Retina (tissue), 1 donor: ENCODE measurements at regions not wholly inside any gene's neighbourhood (a gene's known extent, or its start where the extent isn't known, plus 50 kb on each side); places are given as distances from the start of the nearest gene placed in this dataset.

Source experiments
- DNase-seq: peaks from one replicate; pipeline ENCODE4 v3.0.0-alpha.2; 2016

GRCh38 chr9:109886041-109886440, 106.0 kb downstream of the PALM2AKAP2 start:
- DNase-seq, result no peak

- no peak for DNase-seq
Observed at GRCh38 chr9:109886617-109887016, 106.6 kb downstream of the PALM2AKAP2 start.

- DNase-seq, result no peak
Observed at GRCh38 chr9:109887079-109887478, 107.1 kb downstream of the PALM2AKAP2 start.

- no peak for DNase-seq
Observed at GRCh38 chr9:109888695-109889094, 108.7 kb downstream of the PALM2AKAP2 start.

- DNase-seq, result no peak
Observed at GRCh38 chr9:109889456-109889855, 109.5 kb downstream of the PALM2AKAP2 start.

GRCh38 chr9:109893241-109893640, 113.2 kb downstream of the PALM2AKAP2 start:
- DNase-seq, result no peak

- no peak for DNase-seq
Observed at GRCh38 chr9:109894473-109894872, 114.5 kb downstream of the PALM2AKAP2 start.

- DNase-seq, result no peak
Observed at GRCh38 chr9:109894921-109895758, 115.1 kb downstream of the PALM2AKAP2 start.

- DNase-seq, result no peak
Observed at GRCh38 chr9:109901201-109901600, 121.2 kb downstream of the PALM2AKAP2 start.

GRCh38 chr9:109903515-109904138, 123.6 kb downstream of the PALM2AKAP2 start:
- DNase-seq, result peak; percentile 59

- no peak for DNase-seq
Observed at GRCh38 chr9:109904666-109905065, 124.7 kb downstream of the PALM2AKAP2 start.

- DNase-seq, result no peak
Observed at GRCh38 chr9:109905472-109905871, 125.5 kb downstream of the PALM2AKAP2 start.

- DNase-seq, result peak; percentile 55
Observed at GRCh38 chr9:109906766-109907382, 126.9 kb downstream of the PALM2AKAP2 start.

- peak; percentile 33 for DNase-seq
Observed at GRCh38 chr9:109907400-109907799, 127.4 kb downstream of the PALM2AKAP2 start.

GRCh38 chr9:109907810-109908458, 127.9 kb downstream of the PALM2AKAP2 start:
- DNase-seq, result no peak

GRCh38 chr9:109908459-109909390, 128.7 kb downstream of the PALM2AKAP2 start:
- no peak for DNase-seq

GRCh38 chr9:109910671-109911518, 130.9 kb downstream of the PALM2AKAP2 start:
- no peak for DNase-seq

- no peak for DNase-seq
Observed at GRCh38 chr9:109912082-109912582, 132.1 kb downstream of the PALM2AKAP2 start.

- no peak for DNase-seq
Observed at GRCh38 chr9:109912726-109913460, 132.9 kb downstream of the PALM2AKAP2 start.

GRCh38 chr9:109913461-109913810, 133.4 kb downstream of the PALM2AKAP2 start:
- no peak for DNase-seq
